ENCODE measurements at regions not wholly inside any gene's neighbourhood (a gene's known extent, or its start where the extent isn't known, plus 50 kb on each side); places are given as distances from the start of the nearest gene placed in this dataset.

- TF ChIP-seq ZNF462 (CRISPR knock-in tag; IDR thresholded peaks at IDR 0.05), result no peak
- TF ChIP-seq CTCF (conservative IDR thresholded peaks at IDR 0.05; ENCODE audit: low read depth in 2 of 2), result no peak
- TF ChIP-seq JUNB (IDR thresholded peaks at IDR 0.05; ENCODE audit: unreplicated experiment), result no peak
Observed at GRCh38 chr2:85954192-85954589, 65.4 kb upstream of the ST3GAL5 start (continued).

GRCh38 chr2:85953476-85953875, 64.7 kb upstream of the ST3GAL5 start:
- H3K4me2 ChIP-seq, result no peak overlapping the region
- no peak overlapping the region for H2AFZ ChIP-seq
- H3K9me3 Mint-ChIP-seq, result peaks cover 2% of the 10 kb centered on the region; the same call in 2 of the 3 replicates
- no peak overlapping the region for H3K27ac ChIP-seq (ENCODE audit: low read depth)
- H4K20me1 ChIP-seq (replicated peaks; ENCODE audit: insufficient read depth), result no peaks in the 10 kb centered on the region
- peaks cover 4% of the 10 kb centered on the region; the same call in 1 of the 2 replicates for H3K9me2 ChIP-seq (ENCODE audit: insufficient read depth)
- H3K4me3 ChIP-seq, result no peak overlapping the region
- ATAC-seq, result no peak
- H3K4me3 Mint-ChIP-seq, result no peak overlapping the region
- no peaks in the 10 kb centered on the region for H3F3A ChIP-seq (replicated peaks; ENCODE audit: low read depth)
- H3K27me3 Mint-ChIP-seq (ENCODE audit: insufficient read depth, low read depth, poor library complexity), result peaks cover 10% of the 10 kb centered on the region
- DNase-seq (ENCODE audit: low spot score), result no peak
- H3K36me3 Mint-ChIP-seq (ENCODE audit: low read depth), result no peaks in the 10 kb centered on the region
- no peak overlapping the region for H3K27ac Mint-ChIP-seq
- no peaks in the 10 kb centered on the region for H3K27me3 ChIP-seq (ENCODE audit: insufficient read depth)
- peaks cover 17% of the 10 kb centered on the region for H3K4me1 ChIP-seq (ENCODE audit: insufficient read depth)
- H3K4me1 Mint-ChIP-seq, result peaks cover 19% of the 10 kb centered on the region
- H3K36me3 ChIP-seq (ENCODE audit: insufficient read depth), result no peaks in the 10 kb centered on the region
- H3K79me2 ChIP-seq (replicated peaks; ENCODE audit: insufficient read depth), result no peaks in the 10 kb centered on the region
- TF ChIP-seq ZNF114 (CRISPR knock-in tag; IDR thresholded peaks at IDR 0.05) (no peak), JUNB (IDR thresholded peaks at IDR 0.05; ENCODE audit: unreplicated experiment) (no peak), CREB1 (CRISPR knock-in tag; IDR thresholded peaks at IDR 0.05; ENCODE audit: low read depth) (no peak), EZH2phosphoT487 (IDR thresholded peaks at IDR 0.05; ENCODE audit: unreplicated experiment) (no peak), REST (IDR thresholded peaks at IDR 0.05; ENCODE audit: unreplicated experiment) (no peak), POLR2AphosphoS5 (IDR thresholded peaks at IDR 0.05; ENCODE audit: low read depth) (no peak), STAT1 (IDR thresholded peaks at IDR 0.05; ENCODE audit: unreplicated experiment) (no peak), EZH2 (IDR thresholded peaks at IDR 0.05; ENCODE audit: low read depth, unreplicated experiment) (no peak), NANOG (IDR thresholded peaks at IDR 0.05; ENCODE audit: borderline replicate concordance) (no peak), ZNF331 (CRISPR knock-in tag; IDR thresholded peaks at IDR 0.05; ENCODE audit: low read depth) (no peak), CTCF (conservative IDR thresholded peaks at IDR 0.05; ENCODE audit: low read depth in 2 of 2) (no peak)
